SK-N-SH (cell line): ENCODE measurements at regions not wholly inside any gene's neighbourhood (a gene's known extent, or its start where the extent isn't known, plus 50 kb on each side); places are given as distances from the start of the nearest gene placed in this dataset.
A peak's percentile ranks its signal among the peaks of the same experiment; 100 is the strongest.

Experiments
- CTCF ChIA-PET: fragments of 300-600, 350-600 bp; formaldehyde crosslinking; extraction: SDS; loops from one replicate; lab custom pipeline; 2021; lab: Yijun Ruan, JAX
- POLR2A ChIA-PET: fragments of 350-600 bp; sonication (Branson Sonifier 250); formaldehyde crosslinking; extraction: SDS; loops from one replicate; lab custom pipeline; 2020; ENCODE audit warnings: antibody characterized with exemption, inconsistent platforms; lab: Yijun Ruan, JAX
- DNase-seq: peaks from one replicate; pipeline ENCODE4 v3.0.0; 2012
- H2AFZ ChIP-seq: fragments of 200-600 bp; sonication (generic); 2 replicates; pipeline ENCODE4 v1.8.1; 2016; ENCODE audit warnings: antibody characterized with exemption, mild to moderate bottlenecking, low read depth
- H3F3A ChIP-seq: fragments of 200-600 bp; sonication (generic); replicated peaks from 2 replicates; pipeline ENCODE3; 2016; ENCODE audit warnings: antibody characterized with exemption, mild to moderate bottlenecking; ENCODE audit not compliant: insufficient read depth
- H3K27ac ChIP-seq, 2 experiments: fragments of 200-500 bp in 1 of 2; fragments of 200-600 bp in 1 of 2; sonication (Bioruptor generic) in 1 of 2; sonication (generic), shearing (Covaris generic) in 1 of 2; 2 replicates each; pipeline versions ENCODE4 v1.5.1 to v1.6.1; 2014 to 2016; ENCODE audit warnings: low read depth in 2 of 2, inconsistent platforms in 1 of 2, low read length in 1 of 2, mild to moderate bottlenecking in 1 of 2, mixed read lengths in 1 of 2
- H3K27me3 ChIP-seq: fragments of 200-600 bp; sonication (generic), shearing (Covaris generic); 2 replicates; pipeline ENCODE4 v1.6.1; 2016; ENCODE audit warnings: mixed run types; ENCODE audit not compliant: insufficient read depth
- H3K36me3 ChIP-seq, 2 experiments: fragments of 200-500 bp in 1 of 2; fragments of 200-600 bp in 1 of 2; sonication (Bioruptor generic) in 1 of 2; sonication (generic) in 1 of 2; replicated peaks in 1 of 2; 2 replicates each; pipeline versions ENCODE3 to v1.5.1; 2014 to 2016; ENCODE audit warnings: low read length in 1 of 2, mild to moderate bottlenecking in 1 of 2; ENCODE audit not compliant: insufficient read depth in 2 of 2, control insufficient read depth in 1 of 2
- H3K4me1 ChIP-seq, 2 experiments: fragments of 200-500 bp in 1 of 2; fragments of 200-600 bp in 1 of 2; sonication (Bioruptor generic) in 1 of 2; sonication (generic), shearing (Covaris generic) in 1 of 2; 2 replicates each; pipeline versions ENCODE4 v1.5.1 to v1.6.1; 2014 to 2016; ENCODE audit warnings: low read depth in 1 of 2, low read length in 1 of 2, mixed run types in 1 of 2; ENCODE audit not compliant: insufficient read depth in 2 of 2, control insufficient read depth in 1 of 2
- H3K4me2 ChIP-seq: fragments of 200-600 bp; sonication (generic), shearing (Covaris generic); 2 replicates; pipeline ENCODE4 v1.6.1; 2017; ENCODE audit warnings: mixed run types
- H3K4me3 ChIP-seq, 2 experiments: fragments of 200-500 bp in 1 of 2; fragments of 200-600 bp in 1 of 2; sonication (Bioruptor generic) in 1 of 2; sonication (generic), shearing (Covaris generic) in 1 of 2; 2 replicates each; pipeline versions ENCODE4 v1.5.1 to v1.8.1; 2014 to 2016; ENCODE audit warnings: low read depth in 2 of 2, inconsistent platforms in 1 of 2, low read length in 1 of 2, mild to moderate bottlenecking in 1 of 2, mixed read lengths in 1 of 2, moderate library complexity in 1 of 2
- H3K79me2 ChIP-seq: fragments of 200-600 bp; sonication (generic); 2 replicates; pipeline ENCODE4 v1.8.1; 2017; ENCODE audit warnings: mild to moderate bottlenecking; ENCODE audit not compliant: insufficient read depth
- H3K9ac ChIP-seq: fragments of 200-600 bp; sonication (generic); 2 replicates; pipeline ENCODE4 v1.6.1; 2017; ENCODE audit warnings: mixed run types
- H3K9me2 ChIP-seq: fragments of 200-600 bp; sonication (generic); 2 replicates; pipeline ENCODE4 v1.6.1; 2017; ENCODE audit warnings: mixed run types
- H3K9me3 ChIP-seq: fragments of 200-600 bp; sonication (generic); 2 replicates; pipeline ENCODE4 v1.6.1; 2017; ENCODE audit warnings: mixed run types, mild to moderate bottlenecking, moderate library complexity
- H4K20me1 ChIP-seq: fragments of 200-600 bp; sonication (generic); 2 replicates; pipeline ENCODE4 v1.6.1; 2017; ENCODE audit warnings: mild to moderate bottlenecking, mixed run types; ENCODE audit not compliant: insufficient read depth
- ELF1 ChIP-seq: IDR thresholded peaks from 2 replicates; pipeline ENCODE4 v1.4.0; 2012
- EP300 ChIP-seq, 2 experiments: IDR thresholded peaks; 2 replicates each; pipeline versions ENCODE4 v1.4.0 to v1.6.1; 2012; ENCODE audit warnings: borderline replicate concordance in 1 of 2, low read depth in 1 of 2, low read length in 1 of 2
- EZH2phosphoT487 ChIP-seq: fragments of 200-600 bp; sonication (generic); IDR thresholded peaks from 2 replicates; pipeline ENCODE4 v1.6.1; 2017; ENCODE audit warnings: low read depth, mixed run types, mild to moderate bottlenecking, antibody characterized with exemption, moderate library complexity, borderline replicate concordance
- FOSL2 ChIP-seq: IDR thresholded peaks from 2 replicates; pipeline ENCODE4 v1.4.0; 2012; ENCODE audit warnings: low read depth, mild to moderate bottlenecking, moderate library complexity, borderline replicate concordance
- FOXJ3 ChIP-seq: sonication (generic); formaldehyde crosslinking; IDR thresholded peaks from 2 replicates; pipeline ENCODE4 v1.5.1; 2020; ENCODE audit warnings: mild to moderate bottlenecking, missing genetic modification reagents
- GABPA ChIP-seq: IDR thresholded peaks from 2 replicates; pipeline ENCODE4 v1.4.0; 2012; ENCODE audit warnings: low read depth, mild to moderate bottlenecking
- JUND ChIP-seq: IDR thresholded peaks from 2 replicates; pipeline ENCODE4 v1.4.0; 2012
- MXI1 ChIP-seq: IDR thresholded peaks from 2 replicates; pipeline ENCODE4 v1.6.1; 2012; ENCODE audit warnings: mild to moderate bottlenecking, low read depth, low read length, improper control_type of control experiment
- NFIC ChIP-seq: IDR thresholded peaks from 2 replicates; pipeline ENCODE4 v1.4.0; 2012; ENCODE audit warnings: borderline replicate concordance
- POLR2AphosphoS5 ChIP-seq: IDR thresholded peaks from 2 replicates; pipeline ENCODE4 v1.6.1; 2012; ENCODE audit warnings: low read depth, low read length
- RAD21 ChIP-seq: IDR thresholded peaks from 2 replicates; pipeline ENCODE4 v1.6.1; 2012; ENCODE audit warnings: mild to moderate bottlenecking, low read length
- RCOR1 ChIP-seq: fragments of 150-350 bp; IDR thresholded peaks from 2 replicates; pipeline ENCODE4 v1.6.1; 2017; ENCODE audit warnings: antibody characterized with exemption, low read length
- RFX5 ChIP-seq: IDR thresholded peaks from 2 replicates; pipeline ENCODE4 v1.6.1; 2012; ENCODE audit warnings: mild to moderate bottlenecking, improper control_type of control experiment, low read length
- RXRA ChIP-seq: IDR thresholded peaks from 2 replicates; pipeline ENCODE4 v1.4.0; 2012; ENCODE audit warnings: low read depth, mild to moderate bottlenecking, borderline replicate concordance
- SIN3A ChIP-seq: IDR thresholded peaks from 2 replicates; pipeline ENCODE4 v1.6.1; 2012; ENCODE audit warnings: low read depth, mild to moderate bottlenecking, low read length, moderate library complexity, borderline replicate concordance
- TCF12 ChIP-seq: IDR thresholded peaks from 2 replicates; pipeline ENCODE4 v1.4.0; 2012
- TEAD4 ChIP-seq: IDR thresholded peaks from 2 replicates; pipeline ENCODE4 v1.4.0; 2012; ENCODE audit warnings: mild to moderate bottlenecking, borderline replicate concordance; ENCODE audit not compliant: insufficient read depth
- YY1 ChIP-seq: IDR thresholded peaks from 2 replicates; pipeline ENCODE4 v1.4.0; 2012; ENCODE audit warnings: low read depth, mild to moderate bottlenecking
- WGBS: methylation state at CpG from one replicate; pipeline ENCODE4 v1.1.6; 2017; ENCODE audit warnings: low lambda C conversion rate; 5-methylcytosine and 5-hydroxymethylcytosine counted together
- TF ChIP-seq, protein P1 (sequence below): fragments of 200-600 bp; sonication (generic); IDR thresholded peaks from 2 replicates; pipeline ENCODE4 v1.6.1; 2017; ENCODE audit warnings: antibody characterized with exemption, mild to moderate bottlenecking, moderate library complexity
- TF ChIP-seq, protein P2 (sequence below): fragments of 150-350 bp; IDR thresholded peaks from 2 replicates; pipeline ENCODE4 v1.6.1; 2016; ENCODE audit warnings: mild to moderate bottlenecking, low read depth, low read length
- TF ChIP-seq, protein P3 (sequence below): IDR thresholded peaks from 2 replicates; pipeline ENCODE4 v1.4.0; 2012; ENCODE audit warnings: low read depth
- TF ChIP-seq, protein P4 (sequence below): fragments of 150-350 bp; IDR thresholded peaks from 2 replicates; pipeline ENCODE4 v1.6.1; 2017; ENCODE audit warnings: antibody characterized with exemption, low read length, low read depth, borderline replicate concordance

DNA sequence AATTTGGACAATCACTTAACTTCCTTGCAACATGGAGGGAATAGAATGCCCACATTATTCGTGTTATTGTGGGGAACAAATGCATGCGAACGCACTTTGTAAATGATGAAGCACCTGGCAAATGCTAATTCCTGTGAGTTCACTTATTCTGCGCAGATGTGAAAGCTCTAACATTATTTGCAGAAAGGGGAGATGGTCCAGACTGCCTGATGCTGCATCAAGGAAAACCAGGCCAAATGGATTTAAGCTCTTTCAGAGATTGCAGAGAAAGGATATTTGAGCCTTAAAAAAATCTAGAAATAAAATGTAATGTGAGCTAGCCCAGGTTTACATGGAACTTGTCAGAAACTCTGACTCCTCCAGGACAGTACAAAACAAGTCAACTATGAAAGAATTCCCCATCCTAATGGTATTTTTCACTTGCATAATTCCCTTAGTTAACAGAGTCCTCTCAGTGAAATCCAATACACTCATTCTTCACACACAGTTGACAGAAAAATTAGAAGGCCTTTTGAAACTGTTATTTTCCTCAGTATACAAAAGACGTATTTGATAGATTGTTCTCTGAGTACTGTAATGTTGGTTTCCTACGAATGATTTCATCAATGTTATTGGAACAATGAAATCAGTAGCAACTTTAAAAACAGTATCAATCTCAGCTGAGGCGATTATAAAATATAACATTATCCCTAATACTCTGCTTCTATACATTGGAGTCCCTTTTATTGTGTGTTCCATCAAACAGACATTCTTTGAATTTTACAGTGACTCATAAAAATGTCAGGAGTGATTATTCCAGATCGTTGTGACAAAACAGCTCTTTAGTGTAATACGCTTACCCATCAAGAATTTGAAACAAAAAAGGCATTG, 136.3 kb upstream of the ANK3 start (continued):
- TF ChIP-seq RAD21 (no peak), SIN3A (no peak), NFIC (0 out of 2 replicates have a peak, but pooled peaks have one; percentile 5), RXRA (no peak), EP300 (IDR thresholded peaks at IDR 0.05; ENCODE audit: borderline replicate concordance in 1 of 2, low read depth in 1 of 2, low read length in 1 of 2) (peak in 1 of 2 experiments; percentile 65; a peak in 1 of 4 replicates), POLR2AphosphoS5 (peak; percentile 62; the same call in 1 of the 2 replicates), GABPA (no peak), EZH2phosphoT487 (no peak), TCF12 (peak; percentile 89), MXI1 (no peak), YY1 (no peak)
- TF ChIP-seq, protein P1, sequence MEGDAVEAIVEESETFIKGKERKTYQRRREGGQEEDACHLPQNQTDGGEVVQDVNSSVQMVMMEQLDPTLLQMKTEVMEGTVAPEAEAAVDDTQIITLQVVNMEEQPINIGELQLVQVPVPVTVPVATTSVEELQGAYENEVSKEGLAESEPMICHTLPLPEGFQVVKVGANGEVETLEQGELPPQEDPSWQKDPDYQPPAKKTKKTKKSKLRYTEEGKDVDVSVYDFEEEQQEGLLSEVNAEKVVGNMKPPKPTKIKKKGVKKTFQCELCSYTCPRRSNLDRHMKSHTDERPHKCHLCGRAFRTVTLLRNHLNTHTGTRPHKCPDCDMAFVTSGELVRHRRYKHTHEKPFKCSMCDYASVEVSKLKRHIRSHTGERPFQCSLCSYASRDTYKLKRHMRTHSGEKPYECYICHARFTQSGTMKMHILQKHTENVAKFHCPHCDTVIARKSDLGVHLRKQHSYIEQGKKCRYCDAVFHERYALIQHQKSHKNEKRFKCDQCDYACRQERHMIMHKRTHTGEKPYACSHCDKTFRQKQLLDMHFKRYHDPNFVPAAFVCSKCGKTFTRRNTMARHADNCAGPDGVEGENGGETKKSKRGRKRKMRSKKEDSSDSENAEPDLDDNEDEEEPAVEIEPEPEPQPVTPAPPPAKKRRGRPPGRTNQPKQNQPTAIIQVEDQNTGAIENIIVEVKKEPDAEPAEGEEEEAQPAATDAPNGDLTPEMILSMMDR: no peak
- TF ChIP-seq, protein P2, sequence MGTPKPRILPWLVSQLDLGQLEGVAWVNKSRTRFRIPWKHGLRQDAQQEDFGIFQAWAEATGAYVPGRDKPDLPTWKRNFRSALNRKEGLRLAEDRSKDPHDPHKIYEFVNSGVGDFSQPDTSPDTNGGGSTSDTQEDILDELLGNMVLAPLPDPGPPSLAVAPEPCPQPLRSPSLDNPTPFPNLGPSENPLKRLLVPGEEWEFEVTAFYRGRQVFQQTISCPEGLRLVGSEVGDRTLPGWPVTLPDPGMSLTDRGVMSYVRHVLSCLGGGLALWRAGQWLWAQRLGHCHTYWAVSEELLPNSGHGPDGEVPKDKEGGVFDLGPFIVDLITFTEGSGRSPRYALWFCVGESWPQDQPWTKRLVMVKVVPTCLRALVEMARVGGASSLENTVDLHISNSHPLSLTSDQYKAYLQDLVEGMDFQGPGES: no peak
- TF ChIP-seq, protein P3, sequence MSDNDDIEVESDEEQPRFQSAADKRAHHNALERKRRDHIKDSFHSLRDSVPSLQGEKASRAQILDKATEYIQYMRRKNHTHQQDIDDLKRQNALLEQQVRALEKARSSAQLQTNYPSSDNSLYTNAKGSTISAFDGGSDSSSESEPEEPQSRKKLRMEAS: no peak
- TF ChIP-seq, protein P4, sequence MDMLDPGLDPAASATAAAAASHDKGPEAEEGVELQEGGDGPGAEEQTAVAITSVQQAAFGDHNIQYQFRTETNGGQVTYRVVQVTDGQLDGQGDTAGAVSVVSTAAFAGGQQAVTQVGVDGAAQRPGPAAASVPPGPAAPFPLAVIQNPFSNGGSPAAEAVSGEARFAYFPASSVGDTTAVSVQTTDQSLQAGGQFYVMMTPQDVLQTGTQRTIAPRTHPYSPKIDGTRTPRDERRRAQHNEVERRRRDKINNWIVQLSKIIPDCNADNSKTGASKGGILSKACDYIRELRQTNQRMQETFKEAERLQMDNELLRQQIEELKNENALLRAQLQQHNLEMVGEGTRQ: no peak
- TF ChIP-seq, all 33 proteins: peak for 9

DNA sequence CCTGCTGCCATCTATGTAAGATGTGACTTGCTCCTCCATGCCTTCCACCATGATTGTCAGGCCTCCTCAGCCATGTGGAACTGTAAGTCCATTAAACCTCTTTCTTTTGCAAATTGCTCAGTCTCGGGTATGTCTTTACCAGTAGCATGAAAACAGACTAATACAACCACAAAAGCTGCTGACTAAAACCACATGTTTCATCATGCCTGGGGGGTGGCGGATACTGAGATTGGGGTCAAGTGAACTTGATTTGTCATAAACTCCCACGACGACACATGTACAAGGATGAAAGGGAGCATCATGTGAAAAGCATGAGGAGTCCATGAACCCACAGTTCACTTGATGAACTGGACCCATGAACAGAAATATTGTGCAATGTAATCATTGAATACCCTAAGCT, 134.9 kb upstream of the ANK3 start:
- Histone ChIP-seq H4K20me1 (no peaks in the 10 kb centered on the region), H3K9me3 (no peaks in the 10 kb centered on the region), H3K4me3 (no peak overlapping the region), H3K79me2 (no peaks in the 10 kb centered on the region), H3K9me2 (no peaks in the 10 kb centered on the region), H2AFZ (no peak overlapping the region), H3F3A (peaks cover 32% of the 10 kb centered on the region), H3K27ac (no peak overlapping the region), H3K4me1 (peaks cover 26 to 35% of the 10 kb centered on the region in 2 experiments; a peak in 3 of 4 replicates), H3K9ac (no peak overlapping the region), H3K4me2 (no peak overlapping the region), H3K36me3 (no peaks in the 10 kb centered on the region), H3K27me3 (no peaks in the 10 kb centered on the region)
- no peak for DNase-seq
- ChIA-PET CTCF (interaction anchor here (2.1 kb wide), 1 partner anchor 79 kb away, joined by 6 read pairs; no protein-coding TSS in a partner anchor), POLR2A (no interaction called here)
- 95% methylated on average over 4 of the region's 4 CpGs for WGBS
- TF ChIP-seq RXRA: no peak
- no peak for TF ChIP-seq FOSL2
- no peak for TF ChIP-seq TCF12
- TF ChIP-seq TEAD4: no peak
- no peak for TF ChIP-seq EZH2phosphoT487
- no peak for TF ChIP-seq JUND
- no peak for TF ChIP-seq RFX5
- no peak for TF ChIP-seq FOXJ3 (CRISPR knock-in tag)
- no peak for TF ChIP-seq POLR2AphosphoS5
- no peak for TF ChIP-seq ELF1
- TF ChIP-seq, protein P1: no peak
- TF ChIP-seq RCOR1: no peak
